ENCODE measurements at regions not wholly inside any gene's neighbourhood (a gene's known extent, or its start where the extent isn't known, plus 50 kb on each side); places are given as distances from the start of the nearest gene placed in this dataset.
"Not testable (repeated sequence)": the region's sequence is repeated elsewhere in the genome, so short reads cannot be mapped to it uniquely, and the experiment has no call there.

GRCh38 chr15:58322253-58322652 is 109.5 kb upstream of the LIPC start:
- no peak for TF ChIP-seq GABPA (IDR thresholded peaks at IDR 0.05 in 1 of 2, conservative IDR thresholded peaks at IDR 0.05 in 1 of 2)
- TF ChIP-seq, protein P1, sequence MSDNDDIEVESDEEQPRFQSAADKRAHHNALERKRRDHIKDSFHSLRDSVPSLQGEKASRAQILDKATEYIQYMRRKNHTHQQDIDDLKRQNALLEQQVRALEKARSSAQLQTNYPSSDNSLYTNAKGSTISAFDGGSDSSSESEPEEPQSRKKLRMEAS (IDR thresholded peaks at IDR 0.05), result no peak
- no peak for TF ChIP-seq RAD21 (IDR thresholded peaks at IDR 0.05)
- TF ChIP-seq FOXA2 (IDR thresholded peaks at IDR 0.05), result no peak
- TF ChIP-seq HNF4G (IDR thresholded peaks at IDR 0.05), result no peak
- TF ChIP-seq CTCF (IDR thresholded peaks at IDR 0.05; ENCODE audit: low read depth, low read length, missing input control), result no peak
- no peak for TF ChIP-seq RXRA (IDR thresholded peaks at IDR 0.05)
- TF ChIP-seq FOXA1 (IDR thresholded peaks at IDR 0.05), result no peak
- no peak for TF ChIP-seq JUND (IDR thresholded peaks at IDR 0.05)
- no peak for TF ChIP-seq HNF4A (conservative IDR thresholded peaks at IDR 0.05)
- no peak for TF ChIP-seq NR2F2 (IDR thresholded peaks at IDR 0.05)
- TF ChIP-seq, protein P2, sequence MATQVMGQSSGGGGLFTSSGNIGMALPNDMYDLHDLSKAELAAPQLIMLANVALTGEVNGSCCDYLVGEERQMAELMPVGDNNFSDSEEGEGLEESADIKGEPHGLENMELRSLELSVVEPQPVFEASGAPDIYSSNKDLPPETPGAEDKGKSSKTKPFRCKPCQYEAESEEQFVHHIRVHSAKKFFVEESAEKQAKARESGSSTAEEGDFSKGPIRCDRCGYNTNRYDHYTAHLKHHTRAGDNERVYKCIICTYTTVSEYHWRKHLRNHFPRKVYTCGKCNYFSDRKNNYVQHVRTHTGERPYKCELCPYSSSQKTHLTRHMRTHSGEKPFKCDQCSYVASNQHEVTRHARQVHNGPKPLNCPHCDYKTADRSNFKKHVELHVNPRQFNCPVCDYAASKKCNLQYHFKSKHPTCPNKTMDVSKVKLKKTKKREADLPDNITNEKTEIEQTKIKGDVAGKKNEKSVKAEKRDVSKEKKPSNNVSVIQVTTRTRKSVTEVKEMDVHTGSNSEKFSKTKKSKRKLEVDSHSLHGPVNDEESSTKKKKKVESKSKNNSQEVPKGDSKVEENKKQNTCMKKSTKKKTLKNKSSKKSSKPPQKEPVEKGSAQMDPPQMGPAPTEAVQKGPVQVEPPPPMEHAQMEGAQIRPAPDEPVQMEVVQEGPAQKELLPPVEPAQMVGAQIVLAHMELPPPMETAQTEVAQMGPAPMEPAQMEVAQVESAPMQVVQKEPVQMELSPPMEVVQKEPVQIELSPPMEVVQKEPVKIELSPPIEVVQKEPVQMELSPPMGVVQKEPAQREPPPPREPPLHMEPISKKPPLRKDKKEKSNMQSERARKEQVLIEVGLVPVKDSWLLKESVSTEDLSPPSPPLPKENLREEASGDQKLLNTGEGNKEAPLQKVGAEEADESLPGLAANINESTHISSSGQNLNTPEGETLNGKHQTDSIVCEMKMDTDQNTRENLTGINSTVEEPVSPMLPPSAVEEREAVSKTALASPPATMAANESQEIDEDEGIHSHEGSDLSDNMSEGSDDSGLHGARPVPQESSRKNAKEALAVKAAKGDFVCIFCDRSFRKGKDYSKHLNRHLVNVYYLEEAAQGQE (IDR thresholded peaks at IDR 0.05), result no peak
- TF ChIP-seq ZBTB33 (IDR thresholded peaks at IDR 0.05), result no peak
- no peak for TF ChIP-seq YY1 (IDR thresholded peaks at IDR 0.05)
- TF ChIP-seq SP1 (IDR thresholded peaks at IDR 0.05), result no peak
- TF ChIP-seq TAF1 (conservative IDR thresholded peaks at IDR 0.05), result no peak
- no peak for TF ChIP-seq EGR1 (IDR thresholded peaks at IDR 0.05; ENCODE audit: low read depth in 2 of 2)

GRCh38 chr15:58323321-58323720 is 108.5 kb upstream of the LIPC start:
- 63% methylated on average over 1 of the region's 1 CpG for WGBS
- not testable (repeated sequence) for H3K27ac ChIP-seq (ENCODE audit: low read depth in 1 of 2, low read length in 2 of 2); H3K36me3 ChIP-seq (ENCODE audit: control insufficient read depth in 4 of 4, insufficient read depth in 3 of 4, low read depth in 1 of 4, low read length in 3 of 4); DNase-seq (ENCODE audit: low spot score); H3K9ac ChIP-seq (ENCODE audit: low read depth in 1 of 2, low read length in 2 of 2); H3K9me3 ChIP-seq (ENCODE audit: control insufficient read depth in 4 of 4, low read length in 3 of 4); H3K27me3 ChIP-seq (ENCODE audit: control insufficient read depth in 4 of 4, insufficient read depth in 4 of 4, low read length in 3 of 4); H3K4me1 ChIP-seq (ENCODE audit: control insufficient read depth in 4 of 4, insufficient read depth in 4 of 4, low read length in 3 of 4); H3K4me3 ChIP-seq (ENCODE audit: low read depth in 1 of 3, low read length in 3 of 3)

More at GRCh38 chr15:58322253-58322652, 109.5 kb upstream of the LIPC start:
- Histone ChIP-seq H3K9ac (ENCODE audit: low read depth in 1 of 2, low read length in 2 of 2) (no peak overlapping the region), H3K27me3 (ENCODE audit: control insufficient read depth in 4 of 4, insufficient read depth in 4 of 4, low read length in 3 of 4) (no peaks in the 10 kb centered on the region), H3K27ac (ENCODE audit: low read depth in 1 of 2, low read length in 2 of 2) (no peak overlapping the region), H3K4me3 (ENCODE audit: low read depth in 1 of 3, low read length in 3 of 3) (no peak overlapping the region), H3K36me3 (ENCODE audit: control insufficient read depth in 4 of 4, insufficient read depth in 3 of 4, low read depth in 1 of 4, low read length in 3 of 4) (no peaks in the 10 kb centered on the region), H3K4me1 (ENCODE audit: control insufficient read depth in 4 of 4, insufficient read depth in 4 of 4, low read length in 3 of 4) (no peaks in the 10 kb centered on the region), H3K9me3 (ENCODE audit: control insufficient read depth in 4 of 4, low read length in 3 of 4) (no peaks in the 10 kb centered on the region)
- DNase-seq (ENCODE audit: low spot score), result no peak
- WGBS, result 93% methylated on average over 3 of the region's 3 CpGs

All from liver (tissue), 8 donors.